ENCODE measurements at regions not wholly inside any gene's neighbourhood (a gene's known extent, or its start where the extent isn't known, plus 50 kb on each side); places are given as distances from the start of the nearest gene placed in this dataset.

- no peak for DNase-seq (ENCODE audit: low read depth)
These were observed 146.5 kb downstream of the SYK start for GRCh38 chr9:90948156-90948555.

- no peak for DNase-seq (ENCODE audit: low read depth)
These were observed 149.0 kb downstream of the SYK start for GRCh38 chr9:90950600-90950999.

GRCh38 chr9:90953200-90953599, 151.6 kb downstream of the SYK start:
- DNase-seq (ENCODE audit: low read depth): no peak

GRCh38 chr9:90953805-90954204, 152.2 kb downstream of the SYK start:
- no peak for DNase-seq (ENCODE audit: low read depth)

GRCh38 chr9:90956026-90956810, 154.6 kb downstream of the SYK start:
- no peak for DNase-seq (ENCODE audit: low read depth)

- DNase-seq (ENCODE audit: low read depth): no peak
These were observed 156.7 kb downstream of the SYK start for GRCh38 chr9:90958328-90958727.

GRCh38 chr9:90960941-90961340, 159.3 kb downstream of the SYK start:
- no peak for DNase-seq (ENCODE audit: low read depth)

GRCh38 chr9:90961375-90961774, 159.8 kb downstream of the SYK start:
- no peak for DNase-seq (ENCODE audit: low read depth)

- no peak for DNase-seq (ENCODE audit: low read depth)
These were observed 162.7 kb downstream of the SYK start for GRCh38 chr9:90964101-90965020.

GRCh38 chr9:90965226-90966030, 163.8 kb downstream of the SYK start:
- DNase-seq (ENCODE audit: low read depth): no peak

- DNase-seq (ENCODE audit: low read depth): no peak
These were observed 164.3 kb downstream of the SYK start for GRCh38 chr9:90966031-90966290.

- DNase-seq (ENCODE audit: low read depth): peak; percentile 40
These were observed 165.0 kb downstream of the SYK start for GRCh38 chr9:90966480-90967144.

- DNase-seq (ENCODE audit: low read depth): no peak
These were observed 165.5 kb downstream of the SYK start for GRCh38 chr9:90967145-90967538.

GRCh38 chr9:90969021-90969675, 167.5 kb downstream of the SYK start:
- DNase-seq (ENCODE audit: low read depth): no peak

- no peak for DNase-seq (ENCODE audit: low read depth)
These were observed 169.0 kb downstream of the SYK start for GRCh38 chr9:90970608-90971007.

GRCh38 chr9:90972057-90972456, 170.4 kb downstream of the SYK start:
- no peak for DNase-seq (ENCODE audit: low read depth)

GRCh38 chr9:90974016-90974415, 172.4 kb downstream of the SYK start:
- DNase-seq (ENCODE audit: low read depth): no peak

GRCh38 chr9:90974643-90975245, 173.1 kb downstream of the SYK start:
- DNase-seq (ENCODE audit: low read depth): no peak

- DNase-seq (ENCODE audit: low read depth): no peak
These were observed 174.3 kb downstream of the SYK start for GRCh38 chr9:90975781-90976538.

- no peak for DNase-seq (ENCODE audit: low read depth)
These were observed 177.5 kb downstream of the SYK start for GRCh38 chr9:90979138-90979551.

All from non-pigmented ciliary epithelial cell (primary cell).